NCI-H446 treated with DMSO at 0.1 percent for 48 hours (cell line): ENCODE measurements at regions not wholly inside any gene's neighbourhood (a gene's known extent, or its start where the extent isn't known, plus 50 kb on each side); places are given as distances from the start of the nearest gene placed in this dataset.

ENCODE experiments used
- DNase-seq: peaks from one replicate; lab custom pipeline; 2025; lab: John Stamatoyannopoulos, UW

DNA sequence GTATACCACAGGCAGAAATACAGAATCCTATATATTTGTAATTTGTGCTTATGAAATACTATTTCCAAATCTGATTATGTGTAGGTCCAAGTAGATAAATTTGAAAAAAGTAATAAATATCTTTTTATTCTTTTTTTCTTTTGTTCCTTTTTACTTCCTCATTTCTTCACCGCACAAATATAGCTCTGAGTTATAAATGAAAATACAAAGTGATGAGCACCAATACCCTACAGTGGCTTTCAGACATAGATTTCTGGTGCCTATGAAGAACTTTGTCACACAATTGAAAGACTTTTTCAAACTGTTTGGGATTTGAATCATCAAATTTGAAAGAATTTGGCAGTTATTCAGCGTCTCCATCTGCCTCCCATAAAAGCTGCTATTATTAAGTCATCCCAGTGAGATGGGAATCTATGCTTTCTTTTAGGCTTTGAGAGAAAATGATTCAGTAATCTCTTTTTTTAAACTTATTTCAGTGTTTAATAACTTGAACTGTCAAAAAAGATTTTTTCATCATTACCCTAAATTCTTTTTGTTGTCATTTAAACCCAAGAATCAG, 363.6 kb upstream of the GOLIM4 start:
- DNase-seq = peak; percentile 92

DNA sequence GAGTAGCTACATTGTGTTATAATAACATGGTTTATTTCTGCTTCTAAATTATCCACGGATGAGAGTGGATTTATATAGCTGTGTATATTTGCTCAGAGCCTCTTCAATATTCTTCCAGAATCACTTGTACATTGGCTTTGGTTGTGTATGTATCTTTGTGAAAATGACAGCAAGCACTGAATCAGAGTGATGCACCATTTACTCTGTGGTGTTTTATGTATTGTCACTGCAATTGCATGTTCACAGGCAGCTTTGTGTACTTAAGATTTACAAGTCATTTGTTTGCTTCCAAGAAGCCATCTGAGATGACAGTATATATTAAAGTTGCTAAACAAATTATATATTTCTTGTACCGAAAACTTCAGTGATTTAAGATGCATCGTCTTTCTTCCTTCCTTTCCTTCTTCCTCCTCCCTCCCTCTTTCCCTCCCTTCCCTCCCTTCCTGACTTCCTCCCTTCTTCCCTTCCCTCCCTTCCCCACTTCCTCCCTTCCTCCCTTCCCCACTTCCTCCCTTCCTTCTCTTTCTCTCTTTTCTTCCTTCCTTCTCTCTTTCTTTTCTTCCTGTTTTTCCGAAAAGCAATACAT, 362.3 kb upstream of the GOLIM4 start:
- DNase-seq = peak; percentile 37

DNA sequence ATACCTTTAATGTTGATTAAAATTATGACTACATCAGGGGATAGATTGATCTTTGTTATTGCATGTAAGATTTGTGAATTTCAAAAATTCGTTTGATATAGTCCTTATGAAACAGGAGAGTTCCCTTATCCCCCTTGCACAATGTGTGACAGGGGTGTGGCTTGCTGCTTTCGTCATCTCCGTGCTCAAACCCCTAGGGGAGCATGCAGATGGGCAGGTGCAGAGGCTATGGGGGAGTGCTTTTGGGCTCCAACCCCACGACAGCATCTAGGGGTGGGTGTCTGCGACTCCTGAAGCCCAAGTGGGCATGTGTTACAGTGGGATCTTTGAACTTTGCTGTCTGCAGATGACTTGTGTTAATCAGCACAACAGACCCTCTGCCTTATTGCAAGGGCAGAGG, 360.1 kb upstream of the GOLIM4 start:
- no peak for DNase-seq

DNA sequence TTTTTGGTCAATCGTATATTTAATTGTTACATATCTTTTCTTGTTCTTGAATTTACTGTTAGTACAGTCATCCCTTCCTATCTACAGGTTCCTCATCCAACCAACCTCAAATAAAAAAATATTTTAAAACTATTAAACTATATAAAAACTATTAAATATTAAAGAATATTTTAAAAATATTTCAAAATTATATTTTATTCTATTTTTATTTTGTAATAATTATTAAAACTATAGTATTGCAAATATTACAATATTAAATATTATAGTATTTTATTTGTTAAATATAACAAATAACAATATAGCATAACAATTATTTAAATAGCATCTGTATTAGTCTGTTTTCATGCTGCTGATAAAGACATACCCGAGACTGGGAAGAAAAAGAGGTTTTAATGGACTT, 357.9 kb upstream of the GOLIM4 start:
- no peak for DNase-seq

DNA sequence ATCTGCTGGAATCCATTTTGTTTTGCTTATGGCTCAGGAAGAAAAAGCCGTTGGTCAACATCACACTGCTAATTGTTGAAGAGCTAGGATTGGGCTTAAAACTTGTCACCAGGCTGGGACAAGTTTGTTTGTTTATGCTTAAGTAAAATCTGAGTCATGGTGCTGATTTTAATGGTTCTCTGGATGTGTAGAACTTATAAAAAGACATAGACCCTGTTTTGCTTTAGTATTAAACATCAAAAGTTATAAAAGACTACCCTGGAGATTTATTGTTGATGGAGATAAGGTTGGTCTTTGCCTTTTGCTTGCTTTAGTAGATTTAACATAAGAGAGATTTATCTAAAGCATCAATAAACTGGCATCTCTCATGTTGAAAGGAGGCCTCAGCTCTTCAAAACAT, 348.2 kb upstream of the GOLIM4 start:
- no peak for DNase-seq

DNA sequence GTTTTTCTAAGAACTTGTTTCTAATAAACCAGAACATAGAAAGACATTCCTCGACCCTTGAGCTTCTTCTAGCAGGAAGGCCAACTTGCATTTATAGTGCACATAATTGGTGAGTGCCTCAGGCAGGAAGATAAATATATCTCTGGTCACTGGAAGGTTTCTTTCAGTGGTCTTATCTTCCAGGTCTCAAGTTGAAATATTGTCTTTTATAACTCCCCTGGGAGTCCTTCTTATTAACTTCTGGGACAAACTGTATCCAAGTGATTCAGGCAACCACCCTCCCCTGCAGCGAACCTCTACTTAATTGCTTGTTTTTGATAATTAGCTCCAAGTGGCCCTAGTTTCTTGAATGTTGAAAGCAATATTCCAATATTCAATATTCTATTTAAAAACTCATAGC, 346.8 kb upstream of the GOLIM4 start:
- no peak for DNase-seq

DNA sequence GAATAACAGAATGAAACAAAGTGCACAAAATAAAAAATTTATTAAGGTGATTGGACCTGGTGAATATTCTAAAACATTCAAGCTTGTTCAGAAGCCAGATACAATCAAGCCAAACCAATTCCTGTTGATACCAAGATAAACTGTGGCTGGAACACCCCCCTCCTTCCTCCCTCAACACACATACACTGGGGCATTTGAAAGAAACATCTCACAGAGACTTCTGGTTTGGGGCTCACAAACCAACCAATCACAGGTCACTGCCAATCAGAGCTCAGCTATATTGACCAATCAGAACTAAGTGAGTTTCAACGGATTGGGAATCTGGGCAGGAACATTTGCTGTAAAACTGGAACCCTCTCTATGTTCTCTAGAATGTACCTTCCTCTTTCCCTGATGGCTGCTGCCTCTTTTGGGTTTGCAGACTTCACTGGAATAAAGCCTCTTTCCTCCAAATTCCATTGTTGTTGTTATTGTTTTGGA, 340.6 kb upstream of the GOLIM4 start:
- no peak for DNase-seq

DNA sequence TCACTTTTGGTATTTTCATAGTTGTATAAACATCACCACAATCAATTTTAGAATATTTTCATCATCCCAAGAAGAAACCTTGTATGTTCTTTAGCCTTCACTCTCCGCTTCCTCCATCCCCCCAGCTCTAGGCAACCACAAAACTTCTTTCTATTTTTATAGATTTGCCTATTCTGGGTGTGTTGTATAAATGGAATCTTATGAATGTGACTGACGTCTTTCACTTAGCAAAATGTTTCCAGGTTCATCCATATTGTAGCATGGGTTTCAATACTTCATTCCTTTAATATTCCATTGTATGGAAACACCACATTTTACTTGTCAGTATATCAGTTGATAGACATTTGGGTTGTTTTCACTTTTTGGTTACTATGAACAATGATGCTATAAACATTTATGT, 335.8 kb upstream of the GOLIM4 start:
- no peak for DNase-seq

DNA sequence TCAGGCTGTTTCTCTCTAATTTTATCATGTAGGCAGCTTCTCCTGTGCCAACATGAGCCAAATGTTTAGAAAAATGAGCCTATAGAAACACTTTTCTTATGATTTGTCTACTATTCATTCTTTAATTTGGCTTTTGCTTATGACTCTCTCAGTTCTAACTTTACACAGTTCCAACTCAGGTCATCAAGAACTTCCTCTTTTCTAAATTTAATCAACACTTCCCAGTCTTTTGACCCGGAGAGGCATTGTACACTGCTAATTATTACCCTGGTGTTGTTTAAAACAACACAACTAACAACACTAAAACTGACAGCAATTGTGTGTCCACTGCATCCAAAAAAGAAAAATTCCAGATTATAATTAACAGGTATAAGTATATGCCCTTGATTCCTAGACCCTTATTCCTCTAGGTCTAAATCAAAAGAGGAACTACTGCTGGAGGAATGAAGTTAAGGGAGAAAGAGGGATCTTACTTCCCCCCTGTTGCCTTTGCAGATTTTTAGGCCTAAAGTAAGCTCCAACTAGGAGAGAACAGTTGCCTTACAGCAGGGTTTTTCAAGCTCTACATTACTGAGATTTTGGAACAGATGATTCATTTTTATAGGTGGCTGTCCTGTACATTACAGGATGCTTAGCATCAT, 332.2 kb upstream of the GOLIM4 start:
- no peak for DNase-seq

DNA sequence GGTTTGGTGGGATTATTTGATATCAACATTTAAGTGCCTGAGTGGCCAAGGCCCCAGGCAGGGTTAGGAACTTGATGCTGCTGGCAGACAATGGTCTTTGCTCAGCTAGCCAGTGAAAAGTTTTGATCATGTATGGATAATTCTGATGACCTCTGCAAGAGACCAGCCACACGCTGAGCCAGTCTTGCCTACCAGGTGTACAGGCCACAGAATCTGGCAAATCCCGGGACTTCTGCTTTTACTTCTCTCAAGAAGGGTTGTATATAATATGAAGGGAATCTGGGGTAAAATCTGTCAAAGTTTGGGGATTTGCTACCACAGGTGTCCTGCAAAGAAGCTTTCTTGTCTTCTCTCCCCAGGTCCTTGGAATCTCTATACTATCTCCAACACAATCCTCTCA, 331.4 kb upstream of the GOLIM4 start:
- no peak for DNase-seq

DNA sequence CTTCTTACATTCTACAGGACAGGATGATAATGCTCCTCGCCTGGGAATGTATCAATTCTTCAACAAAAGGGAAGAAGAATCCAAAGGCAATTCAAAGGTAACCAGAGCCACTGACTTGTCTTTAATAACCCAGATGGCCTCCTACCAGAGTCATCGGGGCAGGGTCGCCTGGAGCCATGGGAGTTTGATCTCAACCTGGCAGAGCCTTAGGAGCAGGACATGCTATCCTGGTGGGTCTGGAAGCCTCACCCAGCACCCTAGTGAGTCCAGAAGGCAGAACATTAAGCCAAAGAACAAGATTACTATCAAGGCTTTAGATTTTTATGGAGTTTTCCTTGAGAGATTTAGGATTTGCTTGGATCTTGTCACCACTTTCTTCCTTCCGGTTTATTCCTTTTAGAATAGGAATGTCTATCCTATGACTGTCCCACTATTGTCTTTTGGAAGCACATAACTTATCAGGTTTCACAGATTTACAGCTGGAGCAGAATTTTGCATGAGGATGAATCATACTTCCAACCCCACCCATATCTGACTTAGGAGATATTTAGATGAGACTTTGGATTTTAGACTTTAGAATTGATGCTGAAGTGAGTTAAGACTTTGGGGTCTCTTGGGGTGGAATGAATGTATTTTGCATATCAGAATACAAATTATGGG, 330.3 kb upstream of the GOLIM4 start:
- DNase-seq = no peak

DNA sequence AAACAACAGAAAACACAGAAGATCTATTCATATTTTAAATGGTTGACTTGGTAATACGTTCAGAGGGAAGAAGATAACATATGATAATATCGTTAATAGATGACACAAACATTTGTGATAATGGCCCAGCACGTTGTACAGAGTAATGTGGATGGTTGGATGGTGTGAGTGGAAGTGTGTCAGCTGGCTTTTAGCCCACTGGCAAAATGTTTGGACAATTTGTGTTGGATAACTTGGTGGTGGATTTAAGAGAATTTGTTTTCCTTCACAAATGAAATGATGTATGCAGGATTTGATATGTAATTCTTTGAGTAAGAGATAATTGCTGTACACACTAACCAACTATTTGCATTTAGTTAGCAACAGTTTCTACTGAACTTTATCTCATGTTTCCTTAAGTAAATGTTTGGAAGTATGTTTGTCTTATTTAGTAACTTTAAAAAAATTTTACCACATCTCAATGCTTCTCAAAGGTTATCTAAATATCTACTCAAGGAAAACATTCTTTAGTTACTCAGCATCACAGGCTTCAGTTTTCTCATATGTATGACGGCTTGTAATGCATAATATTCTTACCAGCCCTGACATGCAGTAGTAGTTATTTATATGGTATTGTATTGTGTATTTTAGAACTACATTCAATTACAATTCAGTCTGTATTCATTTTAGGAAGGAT, 328.5 kb upstream of the GOLIM4 start:
- no peak for DNase-seq

DNA sequence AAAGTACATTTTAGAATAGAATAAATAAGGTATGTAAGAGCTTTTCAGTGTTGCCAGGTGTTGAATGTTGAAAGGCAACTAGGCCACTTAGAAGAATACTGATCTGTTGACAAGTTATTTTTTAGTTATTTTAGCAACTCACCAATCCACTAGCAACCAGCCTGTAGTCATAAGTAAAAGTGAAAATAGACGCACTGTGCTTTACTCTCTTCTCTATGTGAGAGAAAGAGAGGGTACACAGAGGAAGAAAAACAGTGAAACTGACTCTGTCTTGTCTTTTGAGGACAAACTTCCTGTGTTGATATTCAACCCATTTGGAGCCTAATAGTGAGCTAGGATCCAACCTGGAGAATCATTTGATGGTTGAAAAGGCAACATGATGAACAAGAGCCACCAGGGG, 327.1 kb upstream of the GOLIM4 start:
- no peak for DNase-seq

DNA sequence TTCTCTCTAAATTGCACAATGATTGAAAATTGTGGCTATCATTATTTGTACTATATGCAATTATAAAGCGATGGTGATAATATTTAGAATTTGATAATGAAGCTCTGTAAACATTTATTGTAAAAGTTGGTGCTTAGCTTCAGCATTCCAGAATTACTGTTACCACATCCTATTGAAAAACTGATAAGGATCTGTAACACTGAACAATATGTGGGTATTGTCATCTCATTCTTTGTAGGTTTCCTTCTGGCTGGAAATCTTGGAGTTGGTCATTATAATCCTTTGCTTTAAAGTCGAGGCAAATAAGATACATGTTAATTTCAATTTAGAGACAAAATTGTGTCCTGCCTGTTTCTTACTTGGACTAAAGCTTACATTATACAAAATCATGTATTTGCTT, 323.4 kb upstream of the GOLIM4 start:
- DNase-seq = no peak

DNA sequence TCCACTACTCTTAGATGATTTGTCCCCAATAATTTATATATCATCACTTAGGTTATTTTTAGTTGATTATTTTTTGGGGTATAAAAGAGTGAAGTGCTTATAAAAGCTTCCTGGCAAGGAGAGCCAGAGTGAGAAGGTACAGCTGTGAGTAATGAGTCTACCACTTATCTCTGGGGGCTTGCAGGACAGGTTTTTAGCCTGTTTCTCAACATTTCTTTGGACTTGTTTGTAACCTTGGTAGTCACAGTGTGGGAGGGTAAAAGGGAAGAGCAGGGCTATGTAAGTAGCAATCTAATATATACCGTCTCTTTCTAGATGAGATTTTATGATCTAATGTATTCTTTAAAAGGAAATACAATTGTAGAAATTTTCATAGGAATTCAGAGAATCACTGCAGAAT, 321.3 kb upstream of the GOLIM4 start:
- DNase-seq = no peak

DNA sequence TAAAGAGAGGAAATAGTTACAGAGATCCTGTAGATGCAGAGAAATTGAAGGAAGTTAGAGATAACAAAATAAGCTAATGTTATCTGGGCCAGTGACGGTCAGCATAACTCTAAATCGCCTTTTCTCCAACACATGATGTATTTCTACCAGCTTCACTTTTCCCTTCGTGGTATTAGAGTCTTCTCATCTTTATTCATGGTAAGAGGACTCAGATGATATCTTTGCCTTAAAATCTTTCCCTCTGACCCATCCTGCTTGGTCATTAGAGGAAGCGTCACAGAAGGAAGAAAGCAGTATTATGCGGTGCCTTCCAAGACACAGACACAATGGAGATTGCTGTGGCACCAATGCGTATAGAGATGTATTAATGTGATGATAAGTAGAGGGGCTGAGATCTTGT, 320.7 kb upstream of the GOLIM4 start:
- DNase-seq = no peak

DNA sequence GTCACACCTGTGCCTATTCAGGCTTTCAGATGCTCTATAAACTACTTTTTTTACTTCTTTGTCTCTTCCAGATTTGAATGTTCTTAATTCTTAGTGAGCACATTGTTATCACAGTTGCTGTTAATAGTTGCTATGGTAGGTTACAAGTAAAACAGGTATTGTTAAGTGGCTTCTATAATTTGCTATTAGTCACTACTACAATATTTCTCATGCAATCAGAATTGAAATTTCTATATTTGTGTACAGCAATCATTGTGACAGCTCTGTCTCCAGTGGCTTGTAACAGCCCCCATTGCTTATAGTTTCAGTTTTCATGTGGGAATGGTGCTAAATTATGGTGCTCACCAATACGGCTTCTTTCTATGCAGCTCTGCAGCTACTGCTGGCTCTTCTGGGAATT, 318.4 kb upstream of the GOLIM4 start:
- no peak for DNase-seq

DNA sequence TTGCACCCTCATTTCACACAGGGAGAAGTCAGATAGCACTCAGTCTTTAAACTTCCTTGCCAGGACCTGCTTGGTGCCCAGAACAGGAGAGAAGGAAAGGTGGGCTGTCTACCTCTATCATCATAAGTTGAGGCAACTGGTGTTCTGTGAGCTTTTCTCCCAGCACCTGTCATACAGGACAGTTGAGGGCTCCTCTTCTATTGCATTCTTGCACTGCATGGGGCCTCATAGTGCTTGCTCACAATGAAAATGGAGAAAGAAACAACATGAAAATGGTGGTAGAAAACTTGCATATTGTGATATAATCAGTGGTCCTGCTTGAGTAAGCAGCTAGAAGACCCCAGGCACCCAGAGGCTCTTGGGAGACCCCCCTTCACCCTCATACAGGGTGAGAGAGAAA, 311.7 kb upstream of the GOLIM4 start:
- no peak for DNase-seq

DNA sequence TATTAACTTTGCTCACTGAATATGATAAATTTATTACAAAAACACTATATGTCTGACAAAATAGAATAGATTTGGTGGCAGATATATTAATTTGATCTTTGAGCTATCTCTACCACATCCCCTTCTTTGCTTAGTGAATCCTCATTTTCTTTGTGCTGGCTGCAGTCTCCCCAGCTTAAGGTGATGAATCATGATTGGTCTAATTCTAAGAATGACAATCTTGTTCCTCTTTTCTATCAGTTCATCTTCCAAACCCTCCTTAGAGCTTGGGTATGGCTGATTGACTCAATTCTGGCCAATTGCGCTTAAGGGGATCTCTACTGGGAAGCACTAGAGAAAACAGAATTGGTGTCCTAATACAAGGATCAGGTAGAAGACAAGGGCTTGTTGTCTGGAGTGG, 309.6 kb upstream of the GOLIM4 start:
- DNase-seq = no peak

DNA sequence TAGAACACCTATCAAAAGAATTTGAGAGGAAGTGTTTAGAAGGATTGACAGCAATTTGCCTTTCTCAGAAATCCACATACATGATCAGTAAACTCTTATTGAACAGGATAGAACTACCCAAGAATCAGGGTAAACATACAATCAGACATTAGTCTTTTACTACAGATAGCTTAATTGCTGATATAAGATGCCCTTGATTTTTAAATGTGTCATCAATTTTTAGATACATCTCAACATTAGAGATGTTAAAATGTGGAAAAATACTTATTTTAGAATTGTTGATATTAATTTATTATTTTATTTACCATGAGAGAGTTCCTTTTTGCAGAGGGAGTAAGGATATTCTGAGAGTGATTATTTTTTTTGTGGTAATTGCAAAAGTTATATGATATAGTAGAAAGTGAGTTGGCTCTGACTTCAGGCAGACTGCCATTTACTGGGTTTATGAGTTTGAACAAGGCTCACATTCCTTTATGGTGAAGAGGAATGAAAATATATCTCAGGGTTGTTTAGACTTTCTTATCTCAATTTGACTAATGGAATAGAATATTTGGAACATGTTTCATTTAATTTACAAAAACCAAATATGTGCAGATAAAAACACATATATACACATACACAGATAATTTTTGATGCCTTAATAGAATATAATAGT, 302.8 kb upstream of the GOLIM4 start:
- peak; percentile 5 for DNase-seq

DNA sequence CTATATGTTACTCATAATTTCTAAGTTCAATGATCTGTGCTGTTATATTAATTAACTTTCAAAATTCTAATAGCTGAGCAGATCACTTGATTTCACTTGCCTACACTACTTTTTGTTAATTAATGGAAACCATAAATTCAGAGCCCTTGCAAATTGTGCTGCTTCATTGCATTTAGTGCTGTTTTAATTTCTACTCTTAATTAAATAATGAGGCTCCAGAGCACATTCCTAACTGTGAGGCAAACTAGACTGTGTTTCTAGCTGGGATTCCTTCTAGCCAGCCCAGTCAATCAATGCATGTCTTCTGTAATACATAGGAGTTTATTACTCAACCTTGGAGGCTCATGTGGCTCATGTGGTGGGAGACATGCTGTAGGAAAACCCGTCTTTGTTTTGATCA, 301.1 kb upstream of the GOLIM4 start:
- no peak for DNase-seq

DNA sequence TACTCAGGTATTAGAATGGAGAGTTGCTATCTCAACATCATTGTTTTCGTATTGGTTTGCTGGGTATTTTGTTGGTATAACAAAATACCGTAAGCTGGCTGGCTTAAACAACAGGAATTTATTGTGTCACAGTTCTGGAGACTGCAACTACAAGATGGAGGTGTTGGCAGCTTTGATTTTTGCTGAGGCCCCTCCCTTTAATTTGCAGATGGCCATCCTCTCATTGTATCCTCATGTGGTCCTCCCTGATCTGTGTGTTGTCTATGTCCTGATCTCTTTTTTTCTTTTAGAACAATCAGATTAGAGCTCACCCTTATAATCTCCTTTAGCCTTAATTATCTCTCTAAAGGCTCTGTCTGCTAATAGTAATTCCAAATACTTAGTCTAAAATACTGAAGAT, 299.8 kb upstream of the GOLIM4 start:
- no peak for DNase-seq
